Left lung (tissue), 4 donors: ENCODE measurements at regions not wholly inside any gene's neighbourhood (a gene's known extent, or its start where the extent isn't known, plus 50 kb on each side); places are given as distances from the start of the nearest gene placed in this dataset.
"Not testable (repeated sequence)": the region's sequence is repeated elsewhere in the genome, so short reads cannot be mapped to it uniquely, and the experiment has no call there.

Experiments
- ATAC-seq: fragments of 200-7000 bp; cut with Tn5 transposase; one replicate; pipeline ENCODE4 v1.9.1; 2020; ENCODE audit warnings: moderate library complexity
- DNase-seq, 4 donors: peaks; one replicate each; pipeline ENCODE4 v3.0.0-alpha.2; 2013 to 2020
- H3K27ac ChIP-seq, 2 donors: fragments of 200-600 bp; sonication (generic) in 1 of 2; one replicate each; pipeline versions ENCODE4 v1.5.0 to v1.8.0; 2020 to 2021
- H3K27me3 ChIP-seq, 2 donors: fragments of 200-600 bp; sonication (generic) in 1 of 2; one replicate each; pipeline versions ENCODE4 v1.5.0 to v1.8.0; 2020 to 2021
- H3K36me3 ChIP-seq, 2 donors: fragments of 200-600 bp; sonication (generic) in 1 of 2; one replicate each; pipeline versions ENCODE4 v1.5.0 to v1.8.0; 2020 to 2021
- H3K4me1 ChIP-seq, 2 donors: fragments of 200-600 bp; one replicate each; pipeline ENCODE4 v1.8.0; 2021
- H3K4me3 ChIP-seq, 2 donors: fragments of 200-600 bp; sonication (generic) in 1 of 2; one replicate each; pipeline versions ENCODE4 v1.5.0 to v1.8.0; 2020 to 2021; ENCODE audit warnings: mild to moderate bottlenecking in 1 of 2
- H3K9me3 ChIP-seq, 2 donors: fragments of 200-600 bp; sonication (generic) in 1 of 2; one replicate each; pipeline versions ENCODE4 v1.5.0 to v1.8.0; 2020 to 2021
- intact Hi-C, 2 donors: fragments of 100-400 bp; cut with DNase I; formaldehyde crosslinking; loops; one replicate each; pipeline versions ENCODE4 v1.11.2 to v1.14.2; 2022
- TF ChIP-seq, protein P1 (sequence below), 2 donors: fragments of 200-600 bp; sonication (generic) in 1 of 2; IDR thresholded peaks; one replicate each; pipeline versions ENCODE4 v1.5.0 to v1.8.0; 2021; ENCODE audit warnings: antibody characterized with exemption in 2 of 2
- donor health status: DM: no; HTN: yes; CAD: no.
- donor health status: DM: no; HTN: no; CAD: no.

DNA sequence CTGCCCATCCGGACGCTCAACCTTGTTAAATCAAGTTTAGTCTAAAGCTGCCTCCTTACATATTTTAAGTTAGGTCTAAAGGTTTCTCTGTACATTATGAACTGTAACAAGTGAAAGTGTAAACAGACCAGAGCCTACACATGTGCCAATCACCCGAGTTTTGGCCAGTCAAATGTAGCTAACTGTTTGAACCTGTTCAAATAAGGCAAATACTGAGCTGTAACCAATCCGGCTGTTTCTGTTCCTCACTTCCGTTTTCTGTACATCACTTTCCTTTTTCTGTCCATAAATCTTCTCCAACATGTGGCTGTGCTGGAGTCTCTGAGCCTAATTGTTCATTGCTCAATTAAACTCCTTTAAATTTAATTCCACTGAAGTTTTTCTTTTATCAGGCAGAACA is 113.3 kb upstream of the SHISA3 start:
- H3K27me3 ChIP-seq: no peaks in the 10 kb centered on the region
- H3K9me3 ChIP-seq: no peaks in the 10 kb centered on the region
- no peak overlapping the region for H3K4me3 ChIP-seq
- DNase-seq: no peak
- TF ChIP-seq, protein P1, sequence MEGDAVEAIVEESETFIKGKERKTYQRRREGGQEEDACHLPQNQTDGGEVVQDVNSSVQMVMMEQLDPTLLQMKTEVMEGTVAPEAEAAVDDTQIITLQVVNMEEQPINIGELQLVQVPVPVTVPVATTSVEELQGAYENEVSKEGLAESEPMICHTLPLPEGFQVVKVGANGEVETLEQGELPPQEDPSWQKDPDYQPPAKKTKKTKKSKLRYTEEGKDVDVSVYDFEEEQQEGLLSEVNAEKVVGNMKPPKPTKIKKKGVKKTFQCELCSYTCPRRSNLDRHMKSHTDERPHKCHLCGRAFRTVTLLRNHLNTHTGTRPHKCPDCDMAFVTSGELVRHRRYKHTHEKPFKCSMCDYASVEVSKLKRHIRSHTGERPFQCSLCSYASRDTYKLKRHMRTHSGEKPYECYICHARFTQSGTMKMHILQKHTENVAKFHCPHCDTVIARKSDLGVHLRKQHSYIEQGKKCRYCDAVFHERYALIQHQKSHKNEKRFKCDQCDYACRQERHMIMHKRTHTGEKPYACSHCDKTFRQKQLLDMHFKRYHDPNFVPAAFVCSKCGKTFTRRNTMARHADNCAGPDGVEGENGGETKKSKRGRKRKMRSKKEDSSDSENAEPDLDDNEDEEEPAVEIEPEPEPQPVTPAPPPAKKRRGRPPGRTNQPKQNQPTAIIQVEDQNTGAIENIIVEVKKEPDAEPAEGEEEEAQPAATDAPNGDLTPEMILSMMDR (IDR thresholded peaks at IDR 0.05): no peak
- H3K4me1 ChIP-seq: no peaks in the 10 kb centered on the region
- no peak overlapping the region for H3K27ac ChIP-seq
- intact Hi-C loops: loop anchor here in 1 of 2 donors (5.0 kb wide), 1 partner anchor 233 kb away; no protein-coding TSS in a partner anchor
- H3K36me3 ChIP-seq: no peaks in the 10 kb centered on the region
- no peak for ATAC-seq

DNA sequence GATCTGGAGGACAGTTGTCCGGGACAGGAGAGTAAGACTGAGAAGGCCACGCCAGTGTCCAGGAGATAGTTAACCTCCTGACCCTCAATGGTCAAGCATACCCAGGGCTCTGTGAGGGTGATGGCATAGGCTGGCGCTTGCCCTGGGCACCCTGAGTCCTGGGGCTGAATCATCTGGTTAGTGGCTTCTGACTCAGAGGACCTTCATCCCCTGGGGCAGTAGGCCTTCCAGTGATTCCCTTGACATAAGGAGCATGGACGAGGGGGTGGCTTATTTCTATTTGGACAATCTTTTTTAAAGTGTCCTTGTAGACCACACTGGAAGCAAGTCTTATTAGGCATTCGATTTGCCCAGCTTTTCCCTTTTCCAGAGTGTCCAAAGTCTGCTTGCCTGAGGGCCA is 108.4 kb upstream of the SHISA3 start:
- H3K27me3 ChIP-seq, H3K36me3 ChIP-seq, ATAC-seq, intact Hi-C loops, H3K4me1 ChIP-seq, H3K27ac ChIP-seq, DNase-seq, H3K4me3 ChIP-seq, H3K9me3 ChIP-seq: not testable (repeated sequence)

DNA sequence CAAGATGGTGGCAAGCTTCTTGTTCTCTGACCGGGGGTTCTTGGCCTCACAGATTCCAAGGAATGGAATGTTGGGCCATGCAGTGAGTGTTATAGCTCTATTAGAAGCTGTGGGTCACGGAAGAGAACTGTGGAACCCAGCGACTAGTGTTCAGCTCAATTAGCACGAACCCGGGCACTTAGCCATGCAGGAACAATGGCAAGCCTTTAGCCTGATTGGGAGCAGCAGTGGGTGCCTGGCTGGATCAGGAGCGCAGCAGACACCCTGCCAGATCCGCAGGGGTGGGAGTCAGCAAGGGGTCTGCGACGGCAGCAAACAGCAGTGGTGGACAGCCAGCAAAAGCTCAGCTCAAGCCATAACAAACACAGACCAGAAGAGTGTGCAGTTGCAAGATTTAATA is 105.1 kb upstream of the SHISA3 start:
- DNase-seq, H3K4me1 ChIP-seq, H3K4me3 ChIP-seq, ATAC-seq, H3K27ac ChIP-seq, H3K9me3 ChIP-seq, intact Hi-C loops, H3K36me3 ChIP-seq, H3K27me3 ChIP-seq: not testable (repeated sequence)

DNA sequence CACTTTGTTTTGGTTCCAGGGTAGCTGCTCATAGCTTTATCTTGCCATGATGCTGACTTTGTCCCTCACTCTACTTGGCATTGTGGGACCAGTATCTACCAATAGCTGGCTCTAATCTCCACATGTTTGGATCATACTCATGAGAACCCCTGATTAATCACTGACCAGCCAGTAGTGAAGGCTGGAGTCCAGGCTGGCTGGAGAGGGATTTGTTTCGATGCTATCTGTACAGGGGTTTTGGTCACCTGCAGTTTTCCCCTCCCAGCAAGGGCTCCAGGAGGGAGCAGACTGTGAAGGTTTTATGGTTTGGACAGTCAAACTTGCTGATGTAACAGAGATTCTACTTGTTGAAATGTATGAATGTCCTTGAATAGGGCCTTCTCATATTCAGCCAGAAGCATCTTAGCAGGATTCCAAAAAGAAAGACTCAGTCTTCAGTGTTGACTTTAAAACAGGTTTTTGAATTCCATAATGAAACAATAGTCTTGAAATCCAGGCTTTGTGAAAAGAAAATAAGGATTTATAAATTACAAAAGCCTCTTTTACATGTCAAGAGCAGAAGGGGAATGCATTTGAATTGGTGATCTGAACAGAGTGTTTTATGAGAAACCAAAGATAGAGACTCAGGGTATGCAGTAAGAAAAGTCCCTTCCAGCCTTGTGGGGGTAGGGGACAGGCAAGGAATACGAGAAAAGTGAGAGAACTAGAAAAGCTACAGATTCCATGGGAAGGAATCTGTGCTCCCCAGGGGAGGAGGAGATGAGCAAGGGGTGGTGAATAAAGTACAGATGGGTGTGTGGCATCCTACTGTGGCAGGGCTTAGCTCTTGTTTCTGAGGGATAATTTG is 103.1 kb upstream of the SHISA3 start:
- ATAC-seq (no peak), DNase-seq (no peak)
- H3K4me1 ChIP-seq: no peaks in the 10 kb centered on the region
- H3K27me3 ChIP-seq: no peaks in the 10 kb centered on the region
- intact Hi-C loops: no loop called here
- no peaks in the 10 kb centered on the region for H3K9me3 ChIP-seq
- H3K36me3 ChIP-seq: no peaks in the 10 kb centered on the region
- TF ChIP-seq, protein P1 (IDR thresholded peaks at IDR 0.05): no peak
- no peak overlapping the region for H3K27ac ChIP-seq
- H3K4me3 ChIP-seq: no peak overlapping the region

DNA sequence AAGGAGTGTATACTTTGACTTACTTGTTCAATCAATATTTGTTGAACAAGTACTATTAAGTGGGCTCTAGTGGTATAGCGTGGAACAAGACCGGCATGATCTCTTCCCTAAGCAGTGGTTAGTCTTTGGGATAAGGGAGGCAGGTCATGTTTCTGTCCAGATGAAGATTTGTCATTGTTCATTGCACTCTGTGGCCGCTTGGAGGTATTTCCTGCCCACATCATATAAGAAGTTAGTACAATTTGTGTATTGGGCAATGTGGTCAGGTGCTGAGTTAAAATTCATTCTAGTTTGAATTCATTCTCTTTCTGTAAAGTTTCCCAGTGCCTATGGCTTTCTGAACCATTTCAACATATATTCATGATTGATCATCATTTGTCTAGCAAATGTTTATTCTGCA is 101.1 kb upstream of the SHISA3 start:
- no peak for ATAC-seq
- no peak overlapping the region for H3K4me3 ChIP-seq
- H3K36me3 ChIP-seq: no peaks in the 10 kb centered on the region
- H3K4me1 ChIP-seq: no peaks in the 10 kb centered on the region
- no peak for DNase-seq
- TF ChIP-seq, protein P1 (IDR thresholded peaks at IDR 0.05): no peak
- H3K27ac ChIP-seq: no peak overlapping the region
- peaks cover 0 to 2% of the 10 kb centered on the region in 2 donors for H3K27me3 ChIP-seq
- intact Hi-C loops: no loop called here
- no peaks in the 10 kb centered on the region for H3K9me3 ChIP-seq

DNA sequence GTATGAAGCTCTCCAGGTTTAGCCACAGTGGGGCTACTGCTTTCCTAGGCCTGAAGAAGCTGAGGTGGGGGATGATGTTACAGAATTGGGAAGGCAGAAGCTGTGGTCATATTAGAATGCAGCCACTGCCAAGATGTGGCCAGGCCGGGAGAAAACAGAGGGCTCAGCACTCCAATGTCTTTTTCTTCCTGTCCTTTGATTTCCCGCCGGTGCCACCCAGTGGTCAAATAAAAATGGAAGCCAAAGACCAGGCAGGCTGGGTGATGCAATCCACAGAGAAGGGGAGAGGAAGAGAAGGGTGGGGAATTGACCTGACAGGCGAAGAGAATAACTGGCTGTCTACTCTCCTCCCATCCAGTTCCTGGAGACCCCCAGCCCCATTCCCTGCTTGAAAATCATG is 94.9 kb upstream of the SHISA3 start:
- TF ChIP-seq, protein P1 (IDR thresholded peaks at IDR 0.05): peak in 1 of 2 donors; percentile 18
- ATAC-seq (peak; percentile 57), DNase-seq (no peak)
- Histone ChIP-seq H3K4me1 (no peaks in the 10 kb centered on the region), H3K27me3 (peaks cover 0 to 4% of the 10 kb centered on the region in 2 donors), H3K27ac (no peak overlapping the region), H3K9me3 (no peaks in the 10 kb centered on the region), H3K36me3 (no peaks in the 10 kb centered on the region), H3K4me3 (no peak overlapping the region)
- intact Hi-C loops: no loop called here
